Spinal cord (tissue), 9 donors: ENCODE measurements at regions not wholly inside any gene's neighbourhood (a gene's known extent, or its start where the extent isn't known, plus 50 kb on each side); places are given as distances from the start of the nearest gene placed in this dataset.
A peak's percentile ranks its signal among the peaks of the same experiment; 100 is the strongest.

ENCODE experiments used
- DNase-seq, 6 donors: peaks; one replicate each; pipeline versions ENCODE4 v3.0.0 to v3.0.0-alpha.2; 2013 to 2015; ENCODE audit warnings: low spot score in 6 of 6, low read depth in 4 of 6
- H3K27ac ChIP-seq: one replicate; pipeline ENCODE4 v1.5.1; 2013; ENCODE audit warnings: low read depth, low read length, control low read depth
- H3K27me3 ChIP-seq: one replicate; pipeline ENCODE4 v1.6.1; 2013; ENCODE audit warnings: low read length; ENCODE audit not compliant: control insufficient read depth, insufficient read depth
- H3K36me3 ChIP-seq: one replicate; pipeline ENCODE4 v1.6.1; 2013; ENCODE audit warnings: low read length; ENCODE audit not compliant: control insufficient read depth, insufficient read depth
- H3K4me1 ChIP-seq: one replicate; pipeline ENCODE4 v1.6.1; 2013; ENCODE audit warnings: low read length; ENCODE audit not compliant: control insufficient read depth, insufficient read depth
- H3K4me3 ChIP-seq: one replicate; pipeline ENCODE4 v1.5.1; 2013; ENCODE audit warnings: low read depth, low read length, control low read depth
- H3K9me3 ChIP-seq: one replicate; pipeline ENCODE4 v1.6.1; 2013; ENCODE audit warnings: low read length; ENCODE audit not compliant: control insufficient read depth, insufficient read depth
- WGBS: methylation state at CpG from one replicate; pipeline ENCODE4 v1.1.5; 2013; ENCODE audit warnings: missing lambda C conversion rate; ENCODE audit not compliant: insufficient coverage; 5-methylcytosine and 5-hydroxymethylcytosine counted together
- donor health status: healthy.

DNA sequence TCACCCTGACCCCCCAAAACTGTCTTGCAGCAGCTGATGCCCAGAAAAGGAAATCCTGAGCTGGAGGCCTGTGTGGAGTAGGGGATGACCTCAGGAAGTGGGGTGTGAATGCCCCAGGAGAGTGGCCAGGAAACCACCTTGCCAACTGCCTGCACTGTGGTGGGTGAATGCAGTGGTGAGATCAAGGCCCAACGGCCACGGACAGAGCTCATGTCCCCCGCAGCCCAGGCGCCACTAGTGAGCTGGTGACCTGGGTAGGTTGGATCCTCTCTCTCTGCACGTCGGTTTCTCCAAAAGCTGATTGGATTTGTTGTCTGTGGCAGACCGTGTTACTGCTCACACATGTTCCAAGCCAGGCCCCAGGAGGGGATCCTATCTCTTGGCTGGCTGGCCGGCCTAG lies 448.9 kb downstream of the TCERG1L start:
- H3K36me3 ChIP-seq: no peaks in the 10 kb centered on the region
- DNase-seq: no peak
- H3K4me1 ChIP-seq: peaks cover 6% of the 10 kb centered on the region
- H3K9me3 ChIP-seq: no peaks in the 10 kb centered on the region
- 84% methylated on average over 8 of the region's 8 CpGs for WGBS
- H3K4me3 ChIP-seq: no peak overlapping the region
- no peaks in the 10 kb centered on the region for H3K27me3 ChIP-seq
- H3K27ac ChIP-seq: no peak overlapping the region

DNA sequence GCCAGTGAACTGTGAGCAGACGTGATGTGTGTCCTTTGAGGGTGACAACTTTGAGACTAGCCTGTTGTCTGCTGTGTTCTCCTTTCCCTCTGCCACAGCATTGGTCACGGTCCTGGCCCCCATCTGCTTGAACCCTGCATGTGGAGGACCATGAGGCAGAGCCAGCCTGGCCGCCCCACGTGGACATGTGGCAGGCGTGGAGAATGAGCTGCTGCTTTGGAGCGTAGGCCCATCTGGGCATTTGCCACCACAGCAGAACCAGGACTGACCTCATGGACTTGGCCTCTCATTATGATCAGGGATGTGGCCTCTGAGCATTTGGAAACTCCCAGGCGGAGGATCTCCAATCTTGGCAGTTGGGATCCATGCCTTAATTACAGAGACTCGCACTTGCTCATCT lies 448.5 kb downstream of the TCERG1L start:
- Histone ChIP-seq H3K27me3 (no peaks in the 10 kb centered on the region), H3K4me3 (no peak overlapping the region)

DNA sequence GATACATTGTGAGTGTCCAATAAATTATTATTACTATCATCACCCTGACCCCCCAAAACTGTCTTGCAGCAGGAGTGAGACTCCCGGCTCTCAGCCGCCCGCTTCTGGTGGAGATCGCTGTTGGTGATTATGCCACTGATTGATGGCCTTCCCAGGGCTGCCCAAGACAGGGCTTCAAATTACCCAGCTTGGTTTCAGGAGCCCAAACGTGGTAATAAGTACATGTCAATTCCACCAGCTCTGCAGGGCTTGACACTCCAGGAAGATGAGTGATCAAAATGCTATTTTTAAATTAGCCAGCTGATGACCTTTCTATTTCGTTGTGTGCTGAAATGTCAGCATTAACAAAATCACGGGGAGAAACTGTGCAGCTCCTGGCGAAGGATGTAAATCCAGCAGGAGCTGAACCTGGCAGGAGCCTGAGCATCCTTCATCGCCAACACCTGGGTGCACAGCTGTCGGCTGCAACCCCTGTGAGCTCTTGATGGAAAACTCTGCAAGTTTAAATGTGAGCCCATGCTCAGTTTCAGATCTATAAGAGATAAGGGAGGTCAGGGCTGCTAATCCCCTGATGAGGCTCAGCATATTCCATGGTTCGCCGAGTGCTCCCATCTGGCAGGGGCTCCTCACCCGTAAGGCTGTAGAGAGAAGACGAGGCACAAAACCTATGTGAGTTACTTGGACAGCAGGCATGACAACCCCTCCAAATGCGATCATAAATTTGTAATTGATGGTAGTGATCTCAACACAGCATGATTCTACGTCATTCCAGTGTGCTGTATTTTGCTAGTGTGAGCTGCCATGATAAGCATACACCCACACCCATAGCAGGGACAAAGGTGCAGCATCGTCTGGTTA lies 446.3 kb downstream of the TCERG1L start:
- H3K4me3 ChIP-seq: no peak overlapping the region
- H3K36me3 ChIP-seq: no peaks in the 10 kb centered on the region
- peaks cover 6% of the 10 kb centered on the region for H3K4me1 ChIP-seq
- peak in 1 of 6 donors; percentile 66 for DNase-seq
- no peak overlapping the region for H3K27ac ChIP-seq
- 73% methylated on average over 11 of the region's 17 CpGs for WGBS
- H3K9me3 ChIP-seq: no peaks in the 10 kb centered on the region
- H3K27me3 ChIP-seq: no peaks in the 10 kb centered on the region

More for the DNA sequence above, 448.5 kb downstream of the TCERG1L start:
- Histone ChIP-seq H3K9me3 (no peaks in the 10 kb centered on the region), H3K27ac (no peak overlapping the region), H3K4me1 (peaks cover 6% of the 10 kb centered on the region), H3K36me3 (no peaks in the 10 kb centered on the region)
- WGBS: 88% methylated on average over 8 of the region's 8 CpGs
- DNase-seq: no peak

DNA sequence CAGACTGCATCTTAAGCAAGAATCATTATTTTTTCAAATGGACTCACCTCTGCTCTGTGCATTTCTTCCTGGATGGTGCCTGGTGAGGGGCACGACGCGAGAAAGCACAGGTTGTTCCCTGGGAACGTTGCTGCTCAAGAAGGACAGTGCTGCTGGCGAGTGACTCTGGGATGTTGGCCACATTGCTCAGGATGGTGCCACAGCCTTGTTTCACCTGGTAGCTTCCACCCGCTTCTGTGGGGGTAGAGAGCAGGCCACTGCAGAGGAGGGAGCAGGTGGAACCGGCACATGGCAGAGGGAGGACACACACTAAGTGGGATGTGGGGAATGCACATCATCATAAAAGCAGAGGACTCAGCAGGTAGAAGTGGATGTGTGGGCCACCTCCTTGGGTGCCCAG lies 444.7 kb downstream of the TCERG1L start:
- no peaks in the 10 kb centered on the region for H3K36me3 ChIP-seq
- no peak for DNase-seq
- H3K27me3 ChIP-seq: no peaks in the 10 kb centered on the region
- no peak overlapping the region for H3K4me3 ChIP-seq
- H3K9me3 ChIP-seq: no peaks in the 10 kb centered on the region
- H3K4me1 ChIP-seq: peaks cover 6% of the 10 kb centered on the region
- no peak overlapping the region for H3K27ac ChIP-seq
- 94% methylated on average over 6 of the region's 7 CpGs for WGBS

DNA sequence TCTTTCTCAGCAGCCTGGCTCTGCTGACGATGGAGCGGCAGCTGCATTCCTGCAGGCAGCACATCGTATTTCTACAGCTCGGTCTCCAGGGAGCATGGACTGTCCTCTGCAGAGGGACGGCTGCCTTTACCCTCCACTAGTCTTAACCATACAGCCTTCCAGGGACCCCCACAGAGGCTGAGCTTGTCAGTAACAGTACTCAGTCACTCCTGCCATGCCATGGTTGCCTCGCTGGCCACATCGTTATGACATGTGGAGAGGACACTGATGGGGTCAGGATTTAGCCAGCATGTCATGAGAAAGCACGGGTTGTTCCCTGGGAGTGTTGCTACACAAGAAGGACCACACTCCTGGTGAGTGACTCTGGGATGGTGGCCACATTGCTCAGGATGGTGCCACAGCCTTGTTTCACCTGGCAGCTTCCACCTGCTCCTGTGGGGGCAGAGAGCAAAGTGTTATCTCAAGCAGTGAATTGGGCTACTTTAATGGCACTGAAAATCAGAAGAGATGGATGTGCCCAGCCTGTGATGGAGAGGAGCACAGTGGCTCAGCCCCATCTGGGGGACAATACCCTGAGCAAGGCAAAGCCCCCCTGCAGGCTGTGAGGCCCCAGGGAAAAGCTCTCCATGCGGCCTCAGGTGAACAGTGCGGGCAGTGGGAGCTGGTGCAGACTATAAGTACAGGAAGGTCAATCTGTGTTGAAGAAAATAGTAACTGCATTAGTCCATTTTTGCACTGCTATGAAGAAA lies 443.9 kb downstream of the TCERG1L start:
- no peak overlapping the region for H3K4me3 ChIP-seq
- no peak for DNase-seq
- WGBS: 77% methylated on average over 9 of the region's 10 CpGs

DNA sequence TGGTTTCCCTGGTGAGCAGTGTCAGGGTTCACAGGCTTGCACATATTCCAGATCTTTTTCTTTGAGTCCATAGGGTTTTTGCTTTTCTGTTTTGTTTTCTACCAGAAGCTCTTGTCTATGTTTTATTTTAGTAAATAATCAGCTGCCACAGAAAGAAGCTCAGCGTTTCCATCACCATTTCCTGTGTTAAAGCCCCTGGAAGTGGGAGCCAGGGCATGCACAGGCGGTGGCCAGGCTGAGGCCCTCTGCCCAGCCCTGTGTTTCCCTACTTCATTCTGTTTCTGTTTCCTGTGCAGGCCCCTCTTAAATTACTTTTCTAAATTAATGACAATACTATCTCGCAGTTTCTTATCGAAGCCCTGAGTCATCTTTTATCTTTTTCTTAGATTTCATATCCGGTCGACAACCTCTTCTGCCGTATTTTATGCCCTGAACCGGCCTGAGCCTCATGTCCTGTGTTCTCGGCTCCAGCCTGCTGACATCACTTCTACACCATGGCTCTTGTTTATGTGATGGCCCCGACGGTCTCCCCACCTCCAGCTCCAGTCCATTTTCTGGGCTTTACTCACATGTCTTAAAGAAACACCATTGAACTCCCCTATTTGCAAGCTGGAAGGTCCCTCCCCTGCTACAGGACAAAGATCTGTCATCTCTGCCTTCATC lies 442.2 kb downstream of the TCERG1L start:
- no peak overlapping the region for H3K27ac ChIP-seq
- H3K4me1 ChIP-seq: peaks cover 6% of the 10 kb centered on the region
- no peaks in the 10 kb centered on the region for H3K36me3 ChIP-seq
- no peaks in the 10 kb centered on the region for H3K27me3 ChIP-seq
- no peak for DNase-seq
- no peak overlapping the region for H3K4me3 ChIP-seq
- no peaks in the 10 kb centered on the region for H3K9me3 ChIP-seq
- WGBS: 87% methylated on average over 11 of the region's 11 CpGs

More for the DNA sequence above, 443.9 kb downstream of the TCERG1L start:
- peaks cover 6% of the 10 kb centered on the region for H3K4me1 ChIP-seq
- no peaks in the 10 kb centered on the region for H3K27me3 ChIP-seq
- H3K27ac ChIP-seq: no peak overlapping the region
- H3K36me3 ChIP-seq: no peaks in the 10 kb centered on the region
- no peaks in the 10 kb centered on the region for H3K9me3 ChIP-seq

DNA sequence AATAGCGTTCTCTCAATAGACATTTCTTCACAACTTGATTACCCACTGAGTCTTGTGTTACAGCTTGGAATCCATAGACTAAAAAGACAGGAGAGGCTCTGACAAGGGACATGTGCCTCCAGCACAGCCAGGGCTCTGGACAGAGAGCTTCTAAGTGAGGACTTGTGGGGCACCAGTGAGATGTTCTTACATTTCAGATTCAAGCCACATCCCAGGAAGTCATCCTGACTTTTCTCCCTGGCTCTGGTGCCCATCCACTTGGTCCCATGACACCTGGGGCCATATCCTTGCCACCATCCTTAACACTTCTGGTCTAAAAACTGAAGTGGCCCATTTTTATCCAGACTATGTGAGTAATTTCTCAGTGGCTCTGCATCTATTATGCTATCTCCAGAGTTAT lies 440.1 kb downstream of the TCERG1L start:
- H3K27me3 ChIP-seq: no peaks in the 10 kb centered on the region
- H3K4me3 ChIP-seq: no peak overlapping the region
- H3K9me3 ChIP-seq: no peaks in the 10 kb centered on the region
- DNase-seq: no peak
- H3K4me1 ChIP-seq: no peaks in the 10 kb centered on the region
- H3K36me3 ChIP-seq: no peaks in the 10 kb centered on the region
- H3K27ac ChIP-seq: no peak overlapping the region
- WGBS: no CpG with 5 or more reads among the region's 1 CpG

DNA sequence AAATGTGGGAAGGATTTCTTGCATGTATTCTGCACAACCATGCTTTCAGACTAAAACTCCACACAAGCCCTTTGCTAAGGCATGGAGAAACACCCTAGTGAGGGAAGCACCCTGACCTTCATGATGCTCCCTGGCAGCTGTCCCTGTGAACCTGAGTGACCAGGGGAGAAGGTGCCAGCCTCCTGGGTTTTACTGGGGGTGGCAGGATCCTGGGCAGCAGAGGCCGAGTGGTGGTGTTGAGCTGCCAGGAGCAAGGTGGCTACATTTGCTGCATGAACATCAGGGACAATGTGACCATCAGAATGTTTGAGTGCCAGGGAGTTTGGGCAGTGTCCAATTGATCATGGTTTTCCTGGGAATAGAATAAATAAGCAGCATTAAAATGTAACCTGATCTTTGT lies 437.9 kb downstream of the TCERG1L start:
- Histone ChIP-seq H3K4me3 (no peak overlapping the region), H3K36me3 (no peaks in the 10 kb centered on the region), H3K27me3 (no peaks in the 10 kb centered on the region), H3K27ac (no peak overlapping the region), H3K4me1 (no peaks in the 10 kb centered on the region), H3K9me3 (no peaks in the 10 kb centered on the region)
- 82% methylated on average over 1 of the region's 1 CpG for WGBS
- no peak for DNase-seq

DNA sequence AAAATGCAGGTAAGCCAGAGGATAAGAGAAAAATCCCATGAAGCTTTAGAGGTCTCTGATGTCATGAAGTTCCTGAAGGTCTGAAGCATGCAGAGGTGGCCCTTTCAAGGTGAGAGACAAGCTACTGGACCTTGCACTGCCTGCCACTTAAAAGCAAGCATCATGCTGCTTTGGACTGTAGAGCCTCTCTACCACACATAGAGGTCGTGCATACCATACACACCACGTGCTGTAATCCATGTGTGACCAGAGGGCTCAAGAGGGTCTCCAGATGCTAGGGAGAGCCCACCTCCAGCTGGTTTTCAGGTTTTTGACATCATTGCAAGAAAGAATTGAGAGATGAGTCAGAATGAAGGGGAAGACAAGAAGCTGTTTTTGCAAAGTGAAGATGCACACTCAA lies 436.4 kb downstream of the TCERG1L start:
- H3K36me3 ChIP-seq: no peaks in the 10 kb centered on the region
- 80% methylated on average over 1 of the region's 2 CpGs for WGBS
- no peaks in the 10 kb centered on the region for H3K4me1 ChIP-seq
- no peak overlapping the region for H3K4me3 ChIP-seq
- no peak overlapping the region for H3K27ac ChIP-seq
- DNase-seq: no peak
- no peaks in the 10 kb centered on the region for H3K27me3 ChIP-seq
- no peaks in the 10 kb centered on the region for H3K9me3 ChIP-seq
